ENCODE measurements at regions not wholly inside any gene's neighbourhood (a gene's known extent, or its start where the extent isn't known, plus 50 kb on each side); places are given as distances from the start of the nearest gene placed in this dataset.

GRCh38 chr13:60265566-60265965 is 101.8 kb upstream of the DIAPH3 start:
- Histone ChIP-seq H2BK15ac (ENCODE audit: low read depth, low read length) (no peak overlapping the region), H3K79me1 (ENCODE audit: low read depth in 1 of 2, low read length in 2 of 2) (no peaks in the 10 kb centered on the region), H3K27me3 (ENCODE audit: control insufficient read depth, insufficient read depth, low read length) (peaks cover 2% of the 10 kb centered on the region; the same call in 1 of the 2 replicates), H2AK5ac (ENCODE audit: low read depth, low read length) (no peak overlapping the region), H2BK120ac (ENCODE audit: low read depth, low read length) (no peak overlapping the region), H3K14ac (replicated peaks; ENCODE audit: low read depth, low read length) (no peak overlapping the region), H3K4me2 (ENCODE audit: low read depth, low read length) (no peak overlapping the region), H3K23ac (ENCODE audit: low read depth, low read length) (no peak overlapping the region), H4K20me1 (ENCODE audit: insufficient read depth, low read length) (no peaks in the 10 kb centered on the region), H3K18ac (ENCODE audit: low read depth, low read length) (no peak overlapping the region), H3K4me3 (ENCODE audit: insufficient read depth, low read depth, low read length) (no peak overlapping the region), H3K56ac (ENCODE audit: extremely low read depth, insufficient read depth, low read length) (no peak overlapping the region), H4K5ac (ENCODE audit: low read depth, low read length) (no peak overlapping the region), H3K9me1 (ENCODE audit: insufficient read depth, low read length) (no peaks in the 10 kb centered on the region), H3K36me3 (ENCODE audit: control insufficient read depth, insufficient read depth, low read length) (no peaks in the 10 kb centered on the region), H2AK9ac (replicated peaks; ENCODE audit: low read depth, low read length, poor library complexity) (no peak overlapping the region), H2BK5ac (ENCODE audit: low read depth, low read length, poor library complexity, severe bottlenecking) (no peak overlapping the region), H4K91ac (ENCODE audit: insufficient read depth, low read depth, low read length) (no peak overlapping the region), H4K8ac (ENCODE audit: low read depth in 2 of 2, low read length in 2 of 2) (no peak overlapping the region), H3K4ac (ENCODE audit: low read depth, low read length) (no peak overlapping the region), H3K4me1 (ENCODE audit: control insufficient read depth, insufficient read depth, low read length) (no peaks in the 10 kb centered on the region), H3K27ac (ENCODE audit: insufficient read depth, low read length) (no peak overlapping the region), H2AFZ (replicated peaks; ENCODE audit: low read length, poor library complexity) (no peak overlapping the region), H3K9me3 (ENCODE audit: control insufficient read depth, insufficient read depth, low read length) (no peaks in the 10 kb centered on the region), H3K9ac (ENCODE audit: low read depth, low read length) (no peak overlapping the region), H2BK20ac (ENCODE audit: low read depth, low read length) (no peak overlapping the region)
- ChIA-PET POLR2A (ENCODE audit: unreplicated experiment) (no interaction called here), CTCF (no interaction called here)
- dilution Hi-C loops (cut with HindIII; ENCODE audit: low sequenced_read_pairs, unreplicated experiment) (no loop called here), in situ Hi-C loops (cut with MboI; ENCODE audit: low sequenced_read_pairs) (no loop called here), intact Hi-C loops (cut with micrococcal nuclease) (no loop called here)
- TF ChIP-seq RFX5 (IDR thresholded peaks at IDR 0.05; ENCODE audit: low read depth, low read length) (no peak), MAFK (IDR thresholded peaks at IDR 0.05; ENCODE audit: low read depth, low read length) (no peak), MXI1 (IDR thresholded peaks at IDR 0.05; ENCODE audit: borderline replicate concordance, low read depth, low read length) (no peak)
- no peak for ATAC-seq (ENCODE audit: low read depth)
- no TSS peak for BruUV-seq (replicated peaks)
- no CpG with 5 or more reads among the region's 1 CpG for WGBS, 2 experiments (ENCODE audit: extremely low coverage in 2 of 2, insufficient read length in 1 of 2)
- no peak for DNase-seq

Data from IMR-90 (cell line).